AG09319 (cell line): ENCODE measurements at regions not wholly inside any gene's neighbourhood (a gene's known extent, or its start where the extent isn't known, plus 50 kb on each side); places are given as distances from the start of the nearest gene placed in this dataset.

Experiments used
- DNase-seq: peaks from one replicate; pipeline ENCODE4 v3.0.0-alpha.2; 2010; ENCODE audit warnings: low read depth; ENCODE audit errors: extremely low read depth
- TF ChIP-seq, protein P1 (sequence below): IDR thresholded peaks from 2 replicates; pipeline ENCODE4 v1.5.1; 2011; ENCODE audit warnings: low read depth, mild to moderate bottlenecking, inconsistent platforms, low read length, moderate library complexity

DNA sequence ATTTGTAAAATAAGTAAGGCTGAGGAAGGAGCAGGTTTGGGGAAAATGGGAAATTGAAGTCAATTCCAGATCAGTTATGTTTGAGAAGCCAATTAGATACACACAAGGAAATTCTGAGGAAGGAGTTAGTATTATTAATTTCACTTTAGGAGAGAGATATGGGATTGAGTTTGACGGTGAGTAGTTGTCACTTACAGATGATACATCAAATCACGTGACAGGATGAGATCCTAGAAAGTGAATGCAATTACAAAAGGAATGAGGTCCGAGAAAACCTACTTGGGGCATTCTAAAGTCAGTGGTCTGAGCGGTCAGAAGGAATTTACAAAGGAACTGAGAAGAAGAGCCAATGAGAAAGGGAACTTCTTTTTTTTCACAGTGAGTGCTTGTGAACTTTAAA is 364.3 kb upstream of the TMEM229A start:
- DNase-seq, result no peak
- TF ChIP-seq, protein P1, sequence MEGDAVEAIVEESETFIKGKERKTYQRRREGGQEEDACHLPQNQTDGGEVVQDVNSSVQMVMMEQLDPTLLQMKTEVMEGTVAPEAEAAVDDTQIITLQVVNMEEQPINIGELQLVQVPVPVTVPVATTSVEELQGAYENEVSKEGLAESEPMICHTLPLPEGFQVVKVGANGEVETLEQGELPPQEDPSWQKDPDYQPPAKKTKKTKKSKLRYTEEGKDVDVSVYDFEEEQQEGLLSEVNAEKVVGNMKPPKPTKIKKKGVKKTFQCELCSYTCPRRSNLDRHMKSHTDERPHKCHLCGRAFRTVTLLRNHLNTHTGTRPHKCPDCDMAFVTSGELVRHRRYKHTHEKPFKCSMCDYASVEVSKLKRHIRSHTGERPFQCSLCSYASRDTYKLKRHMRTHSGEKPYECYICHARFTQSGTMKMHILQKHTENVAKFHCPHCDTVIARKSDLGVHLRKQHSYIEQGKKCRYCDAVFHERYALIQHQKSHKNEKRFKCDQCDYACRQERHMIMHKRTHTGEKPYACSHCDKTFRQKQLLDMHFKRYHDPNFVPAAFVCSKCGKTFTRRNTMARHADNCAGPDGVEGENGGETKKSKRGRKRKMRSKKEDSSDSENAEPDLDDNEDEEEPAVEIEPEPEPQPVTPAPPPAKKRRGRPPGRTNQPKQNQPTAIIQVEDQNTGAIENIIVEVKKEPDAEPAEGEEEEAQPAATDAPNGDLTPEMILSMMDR, result no peak

DNA sequence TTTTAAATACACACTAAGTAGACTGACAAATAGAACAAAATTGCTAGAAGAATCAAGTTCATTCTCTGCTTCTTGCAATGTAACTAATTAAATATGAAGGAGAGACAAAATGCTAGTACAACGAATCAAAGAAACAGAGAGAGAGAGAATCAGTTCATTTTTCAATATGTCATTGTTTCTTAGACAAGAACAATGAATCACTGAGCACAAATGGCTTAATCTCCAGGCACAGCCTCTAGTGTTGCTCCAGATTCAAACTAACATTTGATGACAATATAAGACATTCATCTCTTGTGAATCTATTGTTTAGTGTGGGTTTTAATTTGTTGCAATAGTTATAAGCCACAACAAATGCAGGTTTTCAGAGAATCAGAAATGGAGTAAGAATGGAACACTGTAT is 357.4 kb upstream of the TMEM229A start:
- no peak for DNase-seq
- TF ChIP-seq, protein P1, result no peak

DNA sequence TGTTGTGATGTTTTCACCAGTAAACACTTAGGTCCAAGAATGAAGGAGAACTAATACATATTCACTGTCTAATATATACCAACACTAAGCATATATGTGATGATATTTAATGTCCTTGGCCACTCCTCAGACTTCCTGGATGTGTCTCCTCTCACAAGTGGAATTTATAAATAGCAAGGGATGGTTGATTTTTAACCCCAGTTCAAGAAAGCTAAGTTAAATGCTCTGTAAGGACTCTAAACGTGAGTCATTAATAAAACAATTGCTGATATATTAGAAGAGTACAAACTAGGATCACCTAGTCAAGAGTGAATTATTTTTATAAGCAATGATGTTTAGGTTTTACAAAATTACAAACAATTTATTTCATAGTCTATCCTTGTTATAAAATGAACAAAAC is 355.9 kb upstream of the TMEM229A start:
- no peak for DNase-seq
- TF ChIP-seq, protein P1, result no peak

DNA sequence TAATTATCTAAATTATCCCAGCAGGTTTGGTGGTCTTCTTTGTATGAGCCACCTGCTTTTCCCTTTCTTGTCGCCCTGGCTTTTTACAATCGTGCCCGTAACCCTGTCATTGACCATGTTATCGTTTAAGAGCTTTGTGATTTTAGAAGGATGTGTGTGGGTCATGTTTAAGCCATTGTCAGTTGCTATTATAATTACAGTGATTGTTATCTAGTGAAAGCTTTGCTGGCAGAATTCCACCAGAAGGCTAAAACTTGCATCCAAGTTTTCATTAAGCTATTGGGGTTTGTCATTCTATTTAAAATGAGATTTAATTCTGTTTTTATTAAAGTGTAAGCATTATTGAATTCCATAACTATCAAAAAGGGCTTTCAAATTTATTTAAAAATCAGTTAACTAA is 354.2 kb upstream of the TMEM229A start:
- no peak for DNase-seq
- TF ChIP-seq, protein P1, result no peak

DNA sequence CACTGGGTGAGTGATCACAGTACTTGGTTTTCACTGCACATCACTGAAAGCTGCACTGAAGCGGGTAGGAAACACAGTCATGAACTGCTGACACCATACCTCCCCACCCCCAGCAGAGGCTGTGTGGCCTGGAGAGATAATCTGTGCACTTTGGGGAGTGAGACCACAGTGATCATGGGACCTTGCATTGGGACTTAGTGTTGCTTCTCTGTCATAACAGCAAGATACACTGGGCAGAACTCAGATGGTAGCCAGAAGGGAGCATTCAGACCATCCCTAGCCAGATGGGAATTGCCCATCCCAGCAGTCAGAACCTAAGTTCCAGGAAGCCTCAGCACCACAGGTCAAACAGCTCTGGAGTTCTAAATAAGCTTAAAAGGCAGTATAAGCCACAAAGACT is 346.4 kb upstream of the TMEM229A start:
- TF ChIP-seq, protein P1, result no peak
- no peak for DNase-seq

DNA sequence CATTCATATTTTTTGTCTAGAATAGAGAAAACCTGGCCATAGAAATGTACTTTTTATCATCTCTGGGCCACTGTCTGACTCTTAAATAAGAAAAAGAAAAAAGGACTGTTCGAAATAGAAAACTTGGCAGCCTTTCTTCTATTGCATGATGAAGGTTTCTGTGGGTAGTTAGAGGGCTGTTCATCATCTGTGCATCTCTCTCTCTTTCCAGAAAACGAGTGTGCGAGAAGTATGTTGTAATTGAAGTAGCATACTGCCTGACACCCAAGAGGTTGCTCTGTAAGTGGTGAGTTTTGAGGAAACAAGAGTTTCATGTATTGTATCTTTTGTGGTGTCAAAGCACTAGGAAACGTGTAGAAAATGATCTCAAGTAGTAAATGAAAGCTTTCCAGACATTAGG is 343.2 kb upstream of the TMEM229A start:
- no peak for DNase-seq
- TF ChIP-seq, protein P1, result no peak

DNA sequence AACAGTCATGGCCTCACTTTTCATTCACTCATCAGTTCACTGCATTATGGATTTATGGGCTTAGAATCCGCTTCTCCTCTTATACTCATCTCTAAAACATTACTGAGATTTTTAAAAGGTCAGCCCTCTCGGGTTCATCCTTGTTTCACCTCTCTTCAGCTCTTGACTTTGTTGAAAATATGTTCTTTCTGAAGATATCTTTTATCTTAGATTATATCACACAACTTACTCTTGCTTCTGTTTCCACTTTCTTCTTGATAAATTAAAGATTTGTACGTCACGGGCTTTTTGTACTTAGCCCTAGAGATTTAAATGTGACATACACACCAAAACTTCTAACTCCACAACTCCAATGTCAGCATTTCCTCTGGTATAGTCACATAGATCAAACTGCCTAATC is 342.5 kb upstream of the TMEM229A start:
- TF ChIP-seq, protein P1, result no peak
- DNase-seq, result no peak
